GM21737 (cell line): ENCODE measurements at regions not wholly inside any gene's neighbourhood (a gene's known extent, or its start where the extent isn't known, plus 50 kb on each side); places are given as distances from the start of the nearest gene placed in this dataset.
"Not testable (repeated sequence)": the region's sequence is repeated elsewhere in the genome, so short reads cannot be mapped to it uniquely, and the experiment has no call there.

Source experiments
- ATAC-seq: cut with Tn5 transposase; IDR thresholded peaks from one replicate; pipeline ENCODE4 v1.9.1; 2021; ENCODE audit warnings: mild to moderate bottlenecking, moderate library complexity; ENCODE audit not compliant: unreplicated experiment

DNA sequence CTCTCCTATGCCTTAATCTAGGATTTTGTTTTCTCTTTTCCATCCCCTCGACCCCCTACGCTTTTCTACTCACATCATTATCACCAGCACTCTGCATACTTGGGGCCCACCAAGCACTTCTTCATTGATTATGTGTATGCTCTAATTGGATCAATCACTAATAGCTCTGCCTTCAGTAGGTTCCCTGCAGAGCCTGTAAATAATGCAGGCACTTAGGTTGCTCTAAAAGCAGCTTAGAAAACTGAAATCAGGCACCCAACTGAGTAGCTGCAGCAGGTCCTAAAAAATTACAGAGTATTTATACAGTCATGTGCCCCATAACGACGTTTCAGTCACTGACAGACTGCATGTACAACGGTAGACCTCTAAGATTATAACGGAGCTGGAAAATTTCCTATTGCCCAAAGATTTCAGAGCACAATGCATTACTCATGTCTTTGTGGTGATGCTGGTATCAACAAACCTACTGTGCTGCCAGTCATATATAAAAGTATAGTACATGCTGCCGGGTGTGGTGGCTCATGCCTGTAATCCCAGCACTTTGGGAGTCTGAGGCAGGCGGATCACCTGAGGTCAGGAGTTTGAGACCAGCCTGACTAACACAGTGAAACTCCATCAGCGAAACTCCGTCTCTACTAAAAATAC is 280.4 kb downstream of the HS3ST3B1 start:
- ATAC-seq, result no peak

DNA sequence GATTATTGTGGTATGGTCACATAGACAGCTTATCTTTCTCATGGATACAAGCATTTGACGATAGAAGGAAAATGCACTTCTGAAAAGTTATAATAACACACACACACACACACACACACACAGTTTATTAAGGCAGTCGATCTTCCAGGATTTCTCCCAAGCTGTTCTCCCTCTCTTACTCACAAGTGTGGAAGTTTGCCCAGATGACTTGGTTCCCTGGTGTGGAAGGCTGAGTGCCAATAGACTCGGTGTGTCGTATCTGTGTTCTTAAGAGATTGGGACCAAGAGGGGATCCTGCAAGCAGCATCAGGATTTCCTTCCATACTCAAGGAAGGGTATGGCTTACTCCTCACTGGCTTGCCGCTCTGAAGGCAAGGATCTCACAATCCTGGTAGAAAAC is 279.6 kb downstream of the HS3ST3B1 start:
- no peak for ATAC-seq

DNA sequence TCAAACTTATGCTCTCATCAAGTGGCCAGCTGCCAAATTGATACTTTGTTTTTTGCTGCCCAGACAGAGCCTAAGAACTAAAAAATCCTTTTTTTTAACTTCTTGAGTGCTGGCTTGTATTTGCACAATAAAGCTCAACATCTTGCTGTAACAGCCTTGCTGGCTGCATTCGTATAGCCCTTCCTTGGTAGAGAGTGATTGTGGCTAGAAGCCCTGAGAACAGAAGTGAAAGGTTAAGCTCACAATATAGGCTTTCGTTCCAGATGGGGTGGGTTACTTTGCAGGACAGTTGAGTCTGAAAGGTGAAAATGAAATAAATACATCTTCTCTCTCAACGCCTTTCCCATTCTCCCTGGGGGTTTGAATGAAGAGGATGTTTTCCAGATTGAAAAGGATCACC is 278.8 kb downstream of the HS3ST3B1 start:
- no peak for ATAC-seq

DNA sequence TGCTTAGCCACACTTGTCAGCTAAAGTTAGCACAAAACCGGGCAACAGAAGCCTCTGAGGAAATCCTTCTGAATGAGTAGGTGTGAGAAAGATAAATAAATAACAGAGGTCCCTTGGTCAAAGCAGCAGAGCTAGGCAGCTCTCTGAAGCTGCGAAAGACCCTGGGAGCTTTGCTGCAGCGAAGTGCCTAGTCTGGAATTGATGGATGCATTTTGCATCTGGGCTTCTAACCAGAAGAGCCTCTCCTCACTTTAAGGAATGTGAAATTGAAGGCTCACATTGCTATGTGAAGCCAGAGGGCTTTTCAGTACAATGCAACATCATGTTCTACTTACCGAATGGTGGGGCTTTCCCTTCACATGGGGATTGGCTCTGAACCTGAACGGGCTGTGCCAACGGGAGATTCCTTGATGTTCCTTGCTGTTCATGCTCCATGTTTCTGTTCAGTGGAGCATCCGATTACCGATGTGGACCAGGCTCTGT is 274.6 kb downstream of the HS3ST3B1 start:
- ATAC-seq, result no peak

DNA sequence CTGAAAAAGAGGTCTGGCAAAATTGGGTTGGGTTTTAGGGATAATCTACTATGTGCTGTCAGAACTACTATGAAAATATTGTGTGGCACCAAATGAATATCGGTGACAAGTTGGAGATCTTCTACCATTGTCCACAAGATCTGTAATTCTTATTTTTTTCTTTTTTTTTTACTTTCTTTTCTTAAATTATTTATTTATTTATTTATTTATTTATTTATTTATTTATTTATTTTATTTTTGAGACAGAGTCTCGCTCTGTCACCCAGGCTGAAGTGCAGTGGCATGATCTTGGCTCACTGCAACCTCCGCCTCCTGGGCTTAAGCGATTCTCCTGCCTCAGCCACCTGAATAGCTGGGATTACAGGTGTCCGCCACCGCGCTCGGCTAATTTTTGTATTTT is 259.4 kb downstream of the HS3ST3B1 start:
- ATAC-seq, result not testable (repeated sequence)

DNA sequence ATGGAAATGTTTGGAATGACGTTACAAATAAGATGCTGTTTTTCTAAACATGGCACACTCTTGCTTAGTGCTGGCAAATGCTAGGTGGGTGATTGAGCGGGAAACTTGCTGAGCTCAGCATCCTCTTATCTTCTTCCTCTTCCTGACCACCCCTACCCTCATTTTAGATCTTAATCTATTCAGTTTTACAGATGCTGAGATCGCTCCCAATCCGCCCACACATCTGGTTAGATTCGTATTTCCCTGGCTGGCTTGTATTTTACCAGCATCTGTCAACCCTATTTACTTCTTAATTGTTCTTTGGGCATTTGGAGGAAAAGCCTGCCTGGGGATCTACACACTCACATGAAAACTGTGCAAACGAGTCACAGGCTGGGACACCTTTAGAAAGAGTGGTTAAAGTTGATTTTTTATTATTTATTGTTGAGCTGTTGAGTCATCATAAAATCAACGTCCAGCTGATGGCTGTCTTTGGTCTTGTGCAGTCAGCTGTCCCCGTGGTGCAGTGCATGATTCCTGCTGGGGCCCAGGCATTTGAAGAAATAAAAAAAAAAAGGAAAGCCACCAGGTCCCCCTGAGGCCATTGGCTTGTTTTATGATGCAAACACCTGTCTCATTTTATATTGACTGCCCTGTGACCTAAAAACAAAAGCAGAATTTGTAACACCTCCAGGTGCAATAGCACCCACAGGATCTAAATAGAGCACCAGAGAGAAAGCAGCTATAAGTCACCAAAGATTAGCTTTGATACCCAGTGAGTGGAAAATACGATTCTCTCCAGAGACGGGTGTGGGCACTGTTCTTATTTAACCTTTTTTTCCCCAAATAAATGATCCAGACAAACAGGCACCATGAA is 258.6 kb downstream of the HS3ST3B1 start:
- ATAC-seq, result no peak

DNA sequence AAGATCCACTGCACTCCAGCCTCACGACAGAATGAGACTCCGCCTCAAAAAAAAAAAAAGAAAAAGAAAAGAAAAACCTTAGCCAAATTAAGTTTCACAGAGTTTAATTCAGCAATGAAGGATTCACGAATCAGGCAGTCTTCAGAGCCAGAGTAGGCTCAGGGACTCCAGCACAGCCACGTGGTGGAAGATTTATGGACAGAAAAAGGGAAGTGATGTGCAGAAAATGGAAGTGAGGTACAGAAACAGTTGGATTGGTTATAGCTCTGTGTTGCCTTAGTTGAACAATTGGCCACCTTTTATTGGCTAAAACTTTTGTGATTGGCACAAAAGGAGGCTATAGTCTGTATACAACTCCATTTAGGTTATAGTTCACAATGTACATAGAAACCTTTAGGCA is 256.6 kb downstream of the HS3ST3B1 start:
- ATAC-seq, result no peak

DNA sequence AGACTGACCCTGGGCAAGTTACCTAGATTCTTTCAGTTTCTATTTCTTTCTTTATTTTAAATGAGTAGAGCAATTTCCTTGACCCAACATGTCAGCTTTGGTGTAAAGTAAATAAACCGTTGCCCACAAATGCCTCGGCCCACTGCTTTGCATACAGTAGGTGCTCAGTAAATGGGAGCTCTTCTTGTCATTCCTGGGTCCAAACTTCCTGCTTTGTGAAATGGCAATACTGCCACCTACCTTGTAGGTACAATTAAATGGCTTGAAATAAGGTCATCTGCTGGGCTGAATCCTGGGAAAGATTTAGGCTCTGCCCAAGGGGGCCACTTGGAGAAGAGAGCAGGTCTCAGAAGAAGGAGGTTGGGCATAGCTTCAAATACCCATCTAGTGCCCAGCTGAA is 253.0 kb downstream of the HS3ST3B1 start:
- ATAC-seq, result no peak

DNA sequence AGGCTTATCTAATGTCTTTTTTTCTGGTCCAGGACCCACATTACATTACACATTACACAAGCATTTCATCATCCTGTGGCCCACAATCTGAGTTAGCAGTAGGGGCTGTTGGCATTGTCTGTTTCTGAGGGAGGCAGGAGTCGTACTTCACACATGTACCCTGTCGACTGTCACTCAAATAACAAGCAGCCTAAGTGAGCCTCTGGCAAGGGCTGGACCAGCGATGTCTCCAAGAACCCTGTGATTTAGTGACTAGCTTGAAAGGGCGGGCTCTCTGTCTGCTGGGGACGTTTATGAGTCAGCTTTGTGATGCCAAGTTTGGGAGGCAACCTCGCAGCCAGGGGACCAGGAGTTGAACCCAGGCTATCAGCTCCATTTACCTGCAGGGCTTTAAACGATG is 251.4 kb downstream of the HS3ST3B1 start:
- no peak for ATAC-seq

DNA sequence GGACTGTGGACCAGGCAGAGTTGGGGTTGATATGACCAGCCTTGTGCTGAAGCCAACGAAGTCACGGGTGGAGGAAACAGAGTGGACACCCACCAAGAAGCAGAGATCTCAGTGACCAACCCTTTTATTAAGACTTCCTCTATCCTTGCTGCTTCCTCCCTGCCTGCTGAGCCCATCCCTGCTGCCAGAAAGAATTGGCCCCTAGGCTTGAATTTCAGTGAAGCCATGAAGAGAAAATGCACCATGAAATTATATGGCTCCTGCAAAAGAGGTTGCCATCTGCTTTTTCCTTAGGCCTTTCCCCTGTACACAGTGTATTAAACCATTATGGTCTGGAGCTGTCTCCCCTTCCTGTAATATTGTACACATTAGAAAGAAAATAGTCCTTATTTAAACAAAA is 246.7 kb downstream of the HS3ST3B1 start:
- no peak for ATAC-seq

DNA sequence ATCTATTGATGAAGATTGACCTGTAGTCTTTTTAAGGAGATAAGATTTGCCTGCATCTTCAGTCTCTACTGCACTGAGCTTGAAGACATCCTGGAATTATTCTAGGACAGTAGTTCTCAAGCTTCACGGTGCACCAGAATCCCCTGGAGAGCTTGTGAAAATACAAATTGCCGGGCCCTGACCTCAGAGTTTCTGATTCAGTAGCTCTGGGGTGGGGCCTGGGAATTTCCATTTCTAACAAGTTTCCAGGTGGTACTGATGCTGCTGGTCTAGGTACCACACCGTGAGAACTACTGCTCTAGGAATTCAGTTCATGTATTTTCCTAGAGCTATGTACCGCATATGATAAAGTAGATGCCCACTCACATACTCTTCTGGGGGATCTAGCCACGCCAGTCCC is 246.1 kb downstream of the HS3ST3B1 start:
- ATAC-seq, result no peak

DNA sequence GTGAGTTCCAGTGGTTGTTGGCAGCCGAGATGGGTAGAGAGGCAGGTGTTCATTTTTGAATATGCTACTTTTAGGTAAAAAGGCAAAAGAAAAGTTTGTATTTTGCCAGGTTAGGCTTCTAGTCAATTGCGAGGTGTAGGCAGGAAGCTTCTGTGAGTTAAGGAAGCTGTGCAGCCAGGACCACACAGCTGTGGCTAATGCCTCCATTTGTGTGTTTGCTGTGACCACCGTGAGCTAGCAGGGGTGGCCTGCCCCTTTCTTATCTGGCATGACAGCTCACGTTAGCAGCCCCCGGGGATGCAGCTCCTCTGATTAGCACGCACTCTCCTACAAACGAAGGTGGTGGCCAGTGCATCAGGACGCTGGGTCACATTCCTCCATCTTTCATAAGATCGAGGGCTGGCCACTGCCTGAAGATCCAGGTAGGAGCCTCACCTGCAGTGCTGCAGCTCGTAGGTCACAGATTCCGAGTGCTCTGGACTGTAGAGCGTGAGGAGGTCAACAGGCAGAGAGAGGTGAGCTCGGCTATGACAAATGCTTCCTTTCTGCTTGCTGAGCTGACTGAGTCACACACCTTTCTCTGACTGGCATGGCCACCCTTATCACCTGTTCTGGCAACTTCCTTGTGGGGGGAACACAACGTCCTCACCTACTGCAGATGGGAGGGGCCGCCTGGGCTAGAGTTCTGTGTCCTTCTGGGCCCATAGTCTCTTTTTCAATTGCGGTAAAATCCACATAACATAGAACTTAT is 244.4 kb downstream of the HS3ST3B1 start:
- ATAC-seq, result no peak

DNA sequence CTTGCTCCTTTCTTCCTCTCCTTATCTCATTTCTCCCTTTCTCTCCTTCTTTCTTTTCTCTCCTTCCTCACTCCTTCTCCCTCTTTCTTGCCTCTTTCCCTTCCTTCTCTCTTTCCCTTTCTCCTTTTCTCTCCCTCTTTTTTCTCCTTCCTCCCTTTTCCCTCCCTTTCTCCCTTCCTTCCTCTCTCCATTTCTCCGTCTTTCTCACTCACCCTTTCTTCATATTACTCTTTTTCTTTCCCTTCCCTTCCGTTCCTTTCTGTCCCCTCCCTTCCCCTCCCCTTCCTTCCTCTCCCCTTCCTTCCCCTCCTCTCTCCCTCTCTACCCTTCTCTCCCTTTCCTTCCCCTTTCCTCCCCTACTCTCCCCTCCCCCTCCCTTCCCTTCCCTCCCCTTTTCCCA is 240.8 kb downstream of the HS3ST3B1 start:
- ATAC-seq, result no peak

DNA sequence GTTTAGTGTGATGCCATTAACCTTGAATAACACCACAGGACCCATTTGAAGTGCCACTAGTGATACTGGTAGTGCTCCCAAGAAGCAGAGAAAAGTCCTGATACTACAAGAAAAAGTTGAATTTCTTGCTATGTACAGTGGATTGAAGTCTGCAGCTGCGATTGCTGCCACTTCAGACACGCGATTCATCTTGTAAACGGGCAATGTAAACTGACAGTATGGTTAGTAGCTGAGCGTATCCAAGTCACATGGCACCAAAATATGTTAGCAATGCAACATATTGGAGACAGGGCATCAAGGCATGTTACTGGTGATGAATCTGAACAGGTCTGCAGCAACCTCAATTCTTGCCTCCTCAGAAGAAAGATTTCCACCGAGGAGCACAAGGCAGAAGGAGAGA is 238.9 kb downstream of the HS3ST3B1 start:
- no peak for ATAC-seq

DNA sequence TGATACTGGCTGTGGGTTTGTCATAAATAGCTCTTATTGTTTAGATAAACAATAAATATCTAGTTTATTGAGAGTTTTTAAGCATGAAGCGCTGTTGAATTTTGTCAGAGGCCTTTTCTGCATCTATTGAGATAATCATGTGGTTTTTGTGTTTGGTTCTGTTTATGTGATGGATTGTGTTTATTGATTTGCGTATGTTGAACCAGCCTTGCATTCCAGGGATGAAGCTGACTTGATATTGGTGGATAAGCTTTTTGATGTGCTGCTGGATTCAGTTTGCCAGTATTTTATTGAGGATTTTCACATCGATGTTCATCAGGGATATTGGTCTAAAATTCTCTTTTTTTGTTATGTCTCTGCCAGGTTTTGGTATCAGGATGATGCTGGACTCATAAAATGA is 231.4 kb downstream of the HS3ST3B1 start:
- not testable (repeated sequence) for ATAC-seq

DNA sequence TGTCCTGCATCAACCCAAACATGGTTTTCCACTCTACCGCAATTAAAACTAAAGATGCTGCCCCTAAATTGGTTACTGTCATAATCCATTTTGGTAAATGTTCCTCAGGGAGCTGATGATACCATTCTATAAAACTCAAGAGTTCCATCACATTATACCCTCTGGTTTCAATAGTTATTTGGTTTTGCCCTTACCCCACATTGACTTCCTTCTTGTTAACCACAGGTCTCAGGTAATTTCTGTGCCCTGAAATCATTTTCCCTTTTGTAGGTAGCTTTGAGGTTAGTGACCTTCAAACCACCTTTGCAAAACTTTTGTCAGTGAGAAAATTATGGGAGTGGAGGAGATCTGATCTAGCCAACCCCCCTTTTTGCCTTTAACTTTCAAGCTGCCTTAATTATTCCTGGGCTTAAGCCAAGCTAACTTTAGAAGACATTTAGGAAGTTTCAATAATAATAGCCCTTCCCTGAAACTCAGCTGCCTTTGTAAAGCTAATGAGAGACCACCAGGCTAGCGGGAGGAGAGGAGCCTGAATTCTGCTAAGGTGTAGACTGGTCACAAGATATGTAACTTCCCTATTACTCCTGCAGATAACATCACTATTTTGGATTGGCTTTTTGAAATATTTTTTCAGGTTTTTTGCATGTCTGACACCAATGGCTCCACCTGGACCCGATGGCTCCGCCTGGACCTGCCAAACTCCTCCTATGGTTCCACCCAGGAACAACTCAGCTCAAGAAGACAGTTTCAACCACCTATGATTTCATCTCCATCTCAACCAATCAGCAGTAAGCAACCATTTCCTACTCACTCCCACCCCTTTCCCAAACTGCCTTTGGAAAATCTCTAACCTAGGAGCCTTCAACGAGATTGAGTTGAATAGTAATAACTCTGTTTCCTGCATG is 224.9 kb downstream of the HS3ST3B1 start:
- no peak for ATAC-seq

DNA sequence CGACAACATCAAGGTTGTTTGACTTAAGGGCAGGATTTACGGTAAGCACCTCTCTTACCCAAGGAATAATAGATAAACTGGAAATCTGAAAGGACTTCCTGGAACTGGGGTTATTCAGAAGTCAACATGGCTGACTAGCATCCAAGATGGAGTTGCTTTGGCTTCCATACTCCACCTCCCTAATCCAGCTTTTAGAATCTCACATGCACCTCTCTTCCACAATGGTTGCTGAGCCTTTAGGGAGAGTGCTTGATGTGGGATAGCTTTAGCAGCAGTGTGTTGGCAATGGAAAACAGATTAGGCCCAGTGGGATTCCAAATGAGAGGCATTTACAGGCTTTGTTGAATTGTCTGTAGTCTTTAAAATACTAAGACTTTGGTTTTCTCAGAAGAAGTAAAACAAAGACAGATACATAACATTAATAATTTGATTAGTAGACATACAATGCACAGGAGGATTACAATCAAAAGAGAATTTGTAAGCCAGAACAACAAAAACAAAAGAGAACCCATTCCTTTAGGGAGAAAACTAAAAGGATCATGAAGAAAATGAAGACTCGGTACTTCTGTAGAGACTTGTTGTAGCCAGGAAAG is 222.0 kb downstream of the HS3ST3B1 start:
- ATAC-seq, result no peak

DNA sequence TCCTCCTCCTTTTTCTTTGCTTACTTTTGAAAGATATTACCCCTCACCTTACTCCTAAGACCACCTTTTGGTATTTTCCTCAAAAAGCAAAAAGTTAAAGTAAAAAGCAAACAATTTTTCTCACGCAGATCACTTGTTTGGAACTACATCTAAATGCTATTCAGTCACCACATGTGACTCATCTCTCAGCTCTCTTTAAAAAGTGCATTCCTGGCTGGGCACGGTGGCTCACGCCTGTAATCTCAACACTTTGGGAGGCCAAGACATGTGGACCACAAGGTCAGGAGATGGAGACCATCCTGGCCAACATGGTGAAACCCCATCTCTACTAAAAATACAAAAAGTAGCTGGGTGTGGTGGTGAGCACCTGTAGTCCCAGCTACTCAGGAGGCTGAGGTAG is 218.0 kb downstream of the HS3ST3B1 start:
- ATAC-seq, result not testable (repeated sequence)

DNA sequence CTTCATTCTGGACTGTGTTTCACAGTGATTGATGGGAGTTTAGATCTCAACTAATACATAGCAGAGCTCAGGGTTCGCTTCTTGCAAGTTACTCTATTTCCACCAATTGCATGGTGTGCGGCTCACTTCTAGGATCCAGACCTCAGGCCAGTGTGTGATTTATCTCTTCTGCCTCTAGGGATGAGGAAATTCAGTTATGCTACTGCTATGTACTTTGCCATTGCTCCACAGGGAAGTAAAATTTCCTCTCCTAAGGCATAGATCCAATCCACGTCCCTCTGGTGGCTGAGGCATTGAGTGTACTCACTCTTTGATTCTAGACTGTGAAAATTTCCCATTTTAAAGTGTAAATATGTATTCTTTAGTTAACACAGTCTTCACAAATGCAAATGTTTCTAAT is 214.1 kb downstream of the HS3ST3B1 start:
- no peak for ATAC-seq

DNA sequence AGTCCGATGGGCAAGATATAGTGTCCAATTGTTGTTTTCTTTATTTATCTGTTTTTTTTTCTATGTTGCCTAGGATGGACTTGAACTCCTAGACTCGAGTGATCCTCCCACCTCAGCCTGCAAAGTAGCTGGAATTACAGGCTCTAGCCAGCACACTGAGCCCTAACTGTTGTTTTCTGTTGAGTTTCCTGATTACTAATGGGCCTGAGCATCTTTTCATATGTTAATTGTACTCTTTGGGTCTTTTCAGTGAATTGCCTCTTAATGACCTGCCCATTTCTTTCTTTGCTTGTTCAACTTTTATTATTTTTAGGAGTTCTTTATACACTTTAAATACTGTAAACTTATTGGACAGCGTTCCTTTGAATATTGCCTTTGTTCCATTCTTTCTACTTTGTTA is 213.0 kb downstream of the HS3ST3B1 start:
- no peak for ATAC-seq
